Suprapubic skin (tissue), 4 donors: ENCODE measurements at regions not wholly inside any gene's neighbourhood (a gene's known extent, or its start where the extent isn't known, plus 50 kb on each side); places are given as distances from the start of the nearest gene placed in this dataset.

Source experiments
- EP300 ChIP-seq: sonication (generic); formaldehyde crosslinking; IDR thresholded peaks from one replicate; pipeline ENCODE4 v1.6.1; 2017; ENCODE audit warnings: antibody characterized with exemption
- POLR2A ChIP-seq, 2 donors: fragments of 450-650 bp; IDR thresholded peaks; one replicate each; pipeline ENCODE4 v1.6.1; 2017; ENCODE audit warnings: antibody characterized with exemption in 2 of 2, mild to moderate bottlenecking in 2 of 2, moderate library complexity in 2 of 2
- POLR2AphosphoS5 ChIP-seq, 3 donors: sonication (generic); formaldehyde crosslinking; IDR thresholded peaks; one replicate each; pipeline ENCODE4 v1.6.1; 2017; ENCODE audit warnings: antibody characterized with exemption in 3 of 3
- TF ChIP-seq, protein P1 (sequence below), 2 donors: fragments of 200-600 bp in 1 of 2; fragments of 450-650 bp in 1 of 2; sonication (generic) in 1 of 2; IDR thresholded peaks; one replicate each; pipeline ENCODE4 v1.5.1; 2016 to 2019; ENCODE audit warnings: antibody characterized with exemption in 2 of 2, mild to moderate bottlenecking in 1 of 2, moderate library complexity in 1 of 2

DNA sequence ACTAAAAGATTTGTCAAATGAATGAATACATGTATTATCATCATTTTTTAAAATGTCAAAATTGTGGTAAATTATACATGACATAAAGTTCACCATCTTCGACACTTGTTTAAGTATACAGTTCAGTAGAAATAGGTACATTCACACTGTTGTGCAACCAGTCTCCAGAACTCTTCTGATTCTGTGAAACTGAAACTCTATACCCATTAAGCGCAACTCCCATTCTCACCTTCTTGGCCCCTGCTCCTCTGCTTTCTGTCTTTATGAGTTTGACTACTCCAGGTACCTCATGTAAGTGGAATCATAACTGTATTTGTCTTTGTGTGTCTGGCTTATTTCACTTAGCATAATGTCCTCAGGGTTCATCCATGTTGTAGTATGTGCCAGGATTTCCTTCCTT is 50.1 kb upstream of the KBTBD8 start:
- TF ChIP-seq, protein P1, sequence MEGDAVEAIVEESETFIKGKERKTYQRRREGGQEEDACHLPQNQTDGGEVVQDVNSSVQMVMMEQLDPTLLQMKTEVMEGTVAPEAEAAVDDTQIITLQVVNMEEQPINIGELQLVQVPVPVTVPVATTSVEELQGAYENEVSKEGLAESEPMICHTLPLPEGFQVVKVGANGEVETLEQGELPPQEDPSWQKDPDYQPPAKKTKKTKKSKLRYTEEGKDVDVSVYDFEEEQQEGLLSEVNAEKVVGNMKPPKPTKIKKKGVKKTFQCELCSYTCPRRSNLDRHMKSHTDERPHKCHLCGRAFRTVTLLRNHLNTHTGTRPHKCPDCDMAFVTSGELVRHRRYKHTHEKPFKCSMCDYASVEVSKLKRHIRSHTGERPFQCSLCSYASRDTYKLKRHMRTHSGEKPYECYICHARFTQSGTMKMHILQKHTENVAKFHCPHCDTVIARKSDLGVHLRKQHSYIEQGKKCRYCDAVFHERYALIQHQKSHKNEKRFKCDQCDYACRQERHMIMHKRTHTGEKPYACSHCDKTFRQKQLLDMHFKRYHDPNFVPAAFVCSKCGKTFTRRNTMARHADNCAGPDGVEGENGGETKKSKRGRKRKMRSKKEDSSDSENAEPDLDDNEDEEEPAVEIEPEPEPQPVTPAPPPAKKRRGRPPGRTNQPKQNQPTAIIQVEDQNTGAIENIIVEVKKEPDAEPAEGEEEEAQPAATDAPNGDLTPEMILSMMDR (IDR thresholded peaks at IDR 0.05) = no peak
- TF ChIP-seq POLR2AphosphoS5 (IDR thresholded peaks at IDR 0.05) = no peak
- TF ChIP-seq POLR2A (IDR thresholded peaks at IDR 0.05) = no peak
- no peak for TF ChIP-seq EP300
